Left colon (tissue), 2 donors: ENCODE measurements at regions not wholly inside any gene's neighbourhood (a gene's known extent, or its start where the extent isn't known, plus 50 kb on each side); places are given as distances from the start of the nearest gene placed in this dataset.
"Not testable (repeated sequence)": the region's sequence is repeated elsewhere in the genome, so short reads cannot be mapped to it uniquely, and the experiment has no call there.

Experiments
- ATAC-seq: fragments of 200-7000 bp; cut with Tn5 transposase; one replicate; pipeline ENCODE4 v1.9.1; 2020; ENCODE audit warnings: mild to moderate bottlenecking, moderate library complexity
- DNase-seq, 2 donors: peaks; one replicate each; pipeline ENCODE4 v3.0.0-alpha.2; 2020
- intact Hi-C, 2 donors: fragments of 100-400 bp; cut with DNase I in 1 of 2; cut with micrococcal nuclease in 1 of 2; formaldehyde crosslinking; loops; one replicate each; pipeline versions ENCODE4 v1.11.2 to v1.14.0; 2022; cut with DNase I, micrococcal nuclease
- donor health status: DM: no; HTN: no; CAD: no.
- donor health status: DM: yes; HTN: yes; CAD: no.

- intact Hi-C loops, result no loop called here
- DNase-seq, result no peak
- no peak for ATAC-seq
Observed at GRCh38 chr2:194116861-194117260, 1540.2 kb upstream of the SLC39A10 start.

- no peak for ATAC-seq
- DNase-seq, result no peak
- intact Hi-C loops, result no loop called here
Observed at GRCh38 chr2:194105358-194105757, 1551.7 kb upstream of the SLC39A10 start.

GRCh38 chr2:194104687-194105086 is 1552.3 kb upstream of the SLC39A10 start:
- intact Hi-C loops, result no loop called here
- no peak for DNase-seq
- ATAC-seq, result peak; percentile 26

- intact Hi-C loops, result no loop called here
- DNase-seq, result no peak
Observed at GRCh38 chr2:194103941-194104659, 1552.9 kb upstream of the SLC39A10 start.

GRCh38 chr2:194102546-194102945 is 1554.5 kb upstream of the SLC39A10 start:
- no peak for ATAC-seq
- intact Hi-C loops, result no loop called here
- no peak for DNase-seq

More at GRCh38 chr2:194103941-194104659, 1552.9 kb upstream of the SLC39A10 start:
- ATAC-seq, result no peak

GRCh38 chr2:194100201-194100600 is 1556.8 kb upstream of the SLC39A10 start:
- no peak for DNase-seq
- ATAC-seq, result no peak
- intact Hi-C loops, result no loop called here

- intact Hi-C loops, result no loop called here
- no peak for DNase-seq
- no peak for ATAC-seq
Observed at GRCh38 chr2:194096402-194096801, 1560.6 kb upstream of the SLC39A10 start.

- intact Hi-C loops, result no loop called here
- DNase-seq, result no peak
- ATAC-seq, result no peak
Observed at GRCh38 chr2:194095359-194095758, 1561.7 kb upstream of the SLC39A10 start.

- DNase-seq (no peak), ATAC-seq (no peak)
- intact Hi-C loops, result no loop called here
Observed at GRCh38 chr2:194090251-194090905, 1566.6 kb upstream of the SLC39A10 start.

GRCh38 chr2:194087089-194087958 is 1569.7 kb upstream of the SLC39A10 start:
- ATAC-seq (no peak), DNase-seq (no peak)
- intact Hi-C loops, result no loop called here

GRCh38 chr2:194086129-194086528 is 1570.9 kb upstream of the SLC39A10 start:
- no peak for DNase-seq

GRCh38 chr2:194079989-194080388 is 1577.0 kb upstream of the SLC39A10 start:
- DNase-seq (no peak), ATAC-seq (no peak)
- intact Hi-C loops, result no loop called here

More at GRCh38 chr2:194086129-194086528, 1570.9 kb upstream of the SLC39A10 start:
- no peak for ATAC-seq
- intact Hi-C loops, result no loop called here

GRCh38 chr2:194077366-194077765 is 1579.7 kb upstream of the SLC39A10 start:
- intact Hi-C loops, result no loop called here

GRCh38 chr2:194062401-194062800 is 1594.6 kb upstream of the SLC39A10 start:
- DNase-seq (no peak), ATAC-seq (no peak)
- intact Hi-C loops, result no loop called here

More at GRCh38 chr2:194077366-194077765, 1579.7 kb upstream of the SLC39A10 start:
- ATAC-seq (no peak), DNase-seq (no peak)

- intact Hi-C loops, result no loop called here
- DNase-seq (no peak), ATAC-seq (no peak)
Observed at GRCh38 chr2:194060269-194060668, 1596.8 kb upstream of the SLC39A10 start.

- no peak for DNase-seq
- no peak for ATAC-seq
- intact Hi-C loops, result no loop called here
Observed at GRCh38 chr2:194054313-194054712, 1602.7 kb upstream of the SLC39A10 start.

GRCh38 chr2:194044321-194044720 is 1612.7 kb upstream of the SLC39A10 start:
- DNase-seq (no peak), ATAC-seq (no peak)
- intact Hi-C loops, result no loop called here

GRCh38 chr2:194021130-194021529 is 1635.9 kb upstream of the SLC39A10 start:
- DNase-seq, ATAC-seq, intact Hi-C loops: not testable (repeated sequence)

- intact Hi-C loops, result no loop called here
- DNase-seq, result no peak
- no peak for ATAC-seq
Observed at GRCh38 chr2:194020155-194020554, 1636.9 kb upstream of the SLC39A10 start.

GRCh38 chr2:194015751-194016150 is 1641.3 kb upstream of the SLC39A10 start:
- intact Hi-C loops, result no loop called here
- DNase-seq (no peak), ATAC-seq (no peak)
